ENCODE measurements at regions not wholly inside any gene's neighbourhood (a gene's known extent, or its start where the extent isn't known, plus 50 kb on each side); places are given as distances from the start of the nearest gene placed in this dataset.

DNA sequence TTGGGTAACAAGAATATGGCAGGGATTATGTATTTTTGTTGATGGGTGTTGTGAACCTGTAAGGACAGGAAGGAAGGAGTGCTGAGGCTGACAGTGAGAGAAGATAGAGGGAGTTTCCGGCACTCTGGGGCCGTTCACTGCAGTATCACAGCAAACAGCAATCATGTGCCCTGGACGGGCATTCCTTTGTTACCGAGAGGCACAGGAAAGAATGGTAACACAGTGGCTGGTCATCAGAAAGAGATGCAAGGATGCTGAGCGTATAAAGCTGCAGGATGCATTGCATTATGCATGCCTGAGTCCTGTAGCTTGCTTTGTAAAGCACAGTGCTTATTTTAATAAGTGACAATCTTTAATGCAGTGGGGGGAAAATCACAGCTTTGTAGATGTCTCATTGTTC, 286.8 kb downstream of the RPS24 start:
- no peak for DNase-seq (ENCODE audit: low read depth)

GRCh38 chr10:78321000-78321399, 287.3 kb downstream of the RPS24 start:
- no peak for DNase-seq (ENCODE audit: low read depth)

DNA sequence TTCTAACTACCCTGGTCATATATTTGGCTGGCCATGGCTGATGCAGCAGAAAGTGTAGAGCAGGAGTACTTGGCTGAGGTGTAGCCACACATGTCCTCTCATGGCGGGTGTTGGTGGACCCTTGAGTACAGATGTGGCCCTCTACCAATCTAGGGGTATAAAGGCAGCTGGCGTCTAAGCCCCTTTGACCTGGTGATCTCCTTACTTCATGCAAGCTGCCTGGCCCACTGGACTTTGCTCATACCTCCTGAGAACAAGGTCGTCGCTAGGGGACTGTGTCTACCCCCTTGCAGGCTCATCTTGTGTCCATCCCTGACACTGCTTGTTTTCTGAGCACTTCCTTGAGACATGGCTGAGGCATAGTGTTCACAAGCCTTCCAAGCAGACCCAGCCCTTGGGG, 287.8 kb downstream of the RPS24 start:
- no peak for DNase-seq (ENCODE audit: low read depth)

GRCh38 chr10:78326372-78326771, 292.7 kb downstream of the RPS24 start:
- DNase-seq (ENCODE audit: low read depth) = no peak

DNA sequence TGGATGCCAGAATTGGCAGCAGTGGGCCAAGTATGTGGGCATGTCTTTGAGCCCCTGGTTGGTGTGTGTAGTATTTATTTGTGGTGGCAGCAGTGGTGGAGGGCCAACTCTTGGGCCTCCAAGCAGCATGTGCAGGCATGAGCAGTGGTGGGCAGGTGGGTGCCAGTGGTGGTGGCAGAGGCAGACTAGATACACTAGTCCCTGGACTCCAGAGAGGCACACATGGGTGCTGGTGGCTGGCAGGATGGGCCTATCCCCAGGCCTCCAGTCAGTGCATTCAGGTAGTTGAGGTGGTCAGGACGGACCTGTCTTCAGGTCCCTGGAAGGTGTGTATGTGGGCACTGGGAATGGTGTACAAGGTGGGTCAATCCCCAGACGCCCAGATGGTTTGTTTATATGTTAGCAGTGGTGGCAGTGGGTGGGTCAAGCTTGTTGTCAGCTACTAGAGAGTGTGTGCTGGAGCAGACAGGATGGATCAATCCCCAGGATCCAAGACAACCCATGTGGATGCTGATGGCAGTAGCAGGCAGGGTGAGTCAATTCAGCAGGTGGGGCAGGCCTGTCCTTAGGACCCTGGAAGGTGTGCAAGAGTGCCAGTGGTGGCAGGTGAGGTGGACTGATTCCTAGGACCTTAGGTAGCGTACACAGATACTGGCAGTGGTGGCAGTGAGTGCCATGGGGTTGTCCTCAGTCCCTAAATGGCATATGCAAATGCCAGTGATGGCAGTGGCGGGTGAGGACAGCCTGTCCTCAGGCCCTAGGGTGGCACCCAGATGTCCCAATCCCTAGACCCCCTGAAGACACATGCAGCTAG, 294.3 kb downstream of the RPS24 start:
- no peak for DNase-seq (ENCODE audit: low read depth)

GRCh38 chr10:78328592-78329404, 295.1 kb downstream of the RPS24 start:
- DNase-seq (ENCODE audit: low read depth) = no peak

DNA sequence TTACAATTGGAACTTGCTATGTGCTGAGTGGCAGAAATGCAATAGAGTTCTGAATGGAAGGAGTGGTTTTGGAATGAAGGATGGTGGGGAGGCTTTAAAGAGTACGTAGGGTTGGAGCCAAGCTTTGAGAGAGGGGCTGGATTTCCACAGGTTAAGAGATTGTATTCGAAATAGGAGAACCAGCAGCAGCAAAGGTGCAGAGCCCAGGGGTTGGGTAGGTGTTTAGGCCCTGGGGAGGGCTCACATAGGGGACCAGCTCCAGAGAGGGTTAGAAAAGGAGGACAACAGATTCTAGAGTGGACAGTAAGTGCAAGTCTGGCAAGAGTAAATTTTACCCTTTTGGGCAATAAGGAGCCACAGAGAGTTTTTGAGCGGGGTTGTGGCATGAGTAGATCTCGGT, 297.2 kb downstream of the RPS24 start:
- DNase-seq (ENCODE audit: low read depth) = no peak

DNA sequence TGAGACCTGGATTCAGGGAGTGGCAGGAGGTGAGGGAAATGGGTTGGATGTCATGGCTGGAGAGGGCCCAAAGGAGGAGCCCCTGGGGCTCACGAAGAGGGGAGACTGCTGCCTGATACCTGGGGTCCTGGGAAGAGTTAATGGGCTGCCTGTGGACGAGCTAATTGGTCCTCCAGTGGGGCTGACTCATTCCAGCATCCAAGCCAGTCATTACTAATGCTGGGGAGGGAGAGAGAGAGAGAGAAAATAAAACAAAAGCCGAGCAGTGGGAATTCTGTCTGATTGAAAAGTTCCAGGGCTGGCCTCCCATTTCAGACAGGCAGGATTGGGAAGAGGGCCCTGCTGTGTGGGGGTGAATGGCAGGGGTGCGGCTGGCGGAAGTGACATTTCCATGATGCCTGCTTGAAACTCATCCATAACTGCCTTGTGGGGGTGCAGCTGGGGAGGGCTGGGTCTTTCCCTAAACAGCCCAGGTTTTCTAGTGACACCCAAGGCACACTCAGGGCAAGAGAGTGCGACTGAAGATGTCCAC, 297.8 kb downstream of the RPS24 start:
- no peak for DNase-seq (ENCODE audit: low read depth)

DNA sequence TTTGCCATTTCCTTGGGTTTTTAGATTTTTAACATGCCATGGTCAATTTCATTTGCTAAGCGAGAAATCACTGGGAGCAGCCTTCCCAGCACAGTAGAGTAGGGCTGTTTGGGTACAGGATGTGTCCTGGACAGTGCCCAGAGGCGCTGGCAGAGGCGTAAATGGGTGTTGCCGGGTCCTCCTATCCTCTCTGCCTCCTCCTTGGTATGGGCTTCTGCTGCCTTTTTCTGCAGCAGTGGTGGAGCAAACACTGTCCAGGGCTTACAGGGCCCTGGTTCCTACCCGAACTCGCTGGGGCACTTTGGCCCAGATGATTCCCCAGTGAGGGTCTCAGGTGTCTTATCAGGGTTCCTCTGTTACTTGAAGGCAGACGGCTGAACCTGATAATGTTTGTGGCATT, 298.3 kb downstream of the RPS24 start:
- DNase-seq (ENCODE audit: low read depth) = no peak

DNA sequence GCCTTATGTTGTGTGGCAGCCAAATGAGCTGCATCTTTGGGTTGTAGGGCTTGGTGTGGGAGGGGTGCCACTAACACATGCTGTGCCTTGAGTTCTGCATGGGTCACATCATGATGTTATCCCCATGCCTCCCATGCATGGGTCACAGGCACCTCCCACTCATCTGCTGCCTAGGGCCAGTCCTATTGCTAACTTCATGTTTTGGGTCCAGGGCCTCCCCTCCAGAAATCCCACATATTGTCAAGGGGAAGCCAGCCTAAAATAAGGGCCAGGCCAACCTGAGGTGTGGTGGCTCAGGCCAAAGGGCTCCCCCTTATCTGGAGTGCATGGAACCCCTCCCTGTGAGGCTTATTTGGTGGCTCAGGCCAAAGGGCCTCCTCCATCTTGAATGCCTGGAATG, 299.0 kb downstream of the RPS24 start:
- no peak for DNase-seq (ENCODE audit: low read depth)

DNA sequence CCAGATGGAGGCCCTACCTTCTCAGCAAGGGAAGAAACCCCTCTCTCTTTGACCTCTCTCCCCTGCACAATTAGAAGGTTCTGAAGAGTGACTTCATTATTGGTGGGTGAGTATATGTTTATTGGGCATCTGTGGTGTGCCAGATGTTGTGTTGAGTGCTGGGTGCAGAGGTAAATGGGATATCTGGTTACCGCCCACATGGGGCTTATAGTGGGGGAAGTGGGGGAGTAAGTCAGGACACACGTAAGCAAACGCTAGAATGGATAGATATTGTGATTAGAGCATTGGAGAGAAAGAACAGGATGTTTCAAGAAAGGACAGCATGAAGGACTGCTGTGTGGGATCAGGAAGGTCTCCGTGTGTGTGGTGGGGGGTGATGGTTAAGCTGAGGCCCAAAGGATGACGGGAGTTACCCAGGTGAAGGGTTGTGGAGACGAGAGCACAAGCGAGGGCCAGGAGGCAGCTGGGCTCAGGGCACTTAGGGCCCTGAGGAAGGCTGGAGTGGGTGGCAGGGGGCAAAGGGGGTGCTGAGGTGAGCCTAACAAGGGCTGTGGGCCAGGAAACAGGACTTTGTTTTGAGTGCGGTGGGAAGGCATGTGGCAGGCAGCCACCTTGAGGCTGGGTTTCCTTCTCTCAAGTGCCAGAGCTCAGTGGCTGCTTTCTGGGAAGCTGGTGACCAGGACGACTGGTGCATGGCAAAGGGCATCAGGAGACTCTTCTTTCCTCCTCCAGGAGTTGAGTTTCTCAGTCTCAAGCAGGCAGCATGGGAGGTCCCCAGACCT, 299.9 kb downstream of the RPS24 start:
- no peak for DNase-seq (ENCODE audit: low read depth)

DNA sequence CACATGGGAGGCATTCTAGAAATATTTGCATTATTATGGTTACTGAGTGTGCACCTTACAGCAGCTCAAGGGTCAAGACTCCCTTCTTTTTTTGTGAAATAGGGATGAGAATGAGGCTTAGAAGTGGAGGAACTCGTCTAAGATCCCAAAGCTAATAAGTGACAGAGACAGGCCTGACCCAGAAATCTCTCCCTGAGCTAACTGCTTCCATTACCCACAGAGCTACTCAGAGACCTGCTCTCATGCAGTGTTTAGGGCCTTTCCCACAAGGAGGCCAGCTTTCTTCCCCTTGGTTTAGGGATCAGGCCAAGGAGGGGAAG, 301.7 kb downstream of the RPS24 start:
- DNase-seq (ENCODE audit: low read depth) = no peak

DNA sequence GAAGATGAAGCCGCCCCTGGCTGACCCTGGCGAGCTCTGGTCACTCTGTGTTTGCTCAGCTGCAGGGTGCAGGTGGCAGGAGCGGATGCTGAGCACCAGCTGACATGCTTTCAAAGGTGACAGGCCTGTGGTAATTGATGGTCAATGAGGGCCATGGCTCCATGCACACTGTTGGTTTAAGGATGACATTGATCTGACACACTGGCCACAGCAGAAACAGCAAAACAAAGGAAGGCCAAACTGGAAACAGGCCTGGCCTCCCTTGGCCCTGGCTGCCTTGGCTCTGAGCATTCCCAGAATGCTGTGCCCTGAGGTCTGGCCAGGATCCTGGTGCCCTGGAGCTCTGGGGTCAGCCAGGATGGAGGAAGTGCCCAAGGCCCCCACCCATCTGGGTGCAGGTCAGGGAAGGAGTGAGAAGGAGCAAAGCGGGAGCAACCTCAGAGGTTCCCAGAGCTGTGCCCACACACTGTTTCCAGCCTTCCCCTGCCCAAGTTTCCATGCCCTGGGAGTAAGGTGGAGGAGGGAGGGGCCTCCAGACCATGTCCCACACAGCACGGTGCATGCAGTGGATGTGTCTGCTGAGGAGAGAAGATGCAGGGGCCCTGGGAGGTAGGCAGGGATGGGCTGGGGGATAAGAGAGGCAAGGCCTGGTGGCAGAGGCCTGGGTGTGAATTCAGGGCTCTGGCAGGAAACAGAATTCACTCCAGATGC, 302.2 kb downstream of the RPS24 start:
- no peak for DNase-seq (ENCODE audit: low read depth)

DNA sequence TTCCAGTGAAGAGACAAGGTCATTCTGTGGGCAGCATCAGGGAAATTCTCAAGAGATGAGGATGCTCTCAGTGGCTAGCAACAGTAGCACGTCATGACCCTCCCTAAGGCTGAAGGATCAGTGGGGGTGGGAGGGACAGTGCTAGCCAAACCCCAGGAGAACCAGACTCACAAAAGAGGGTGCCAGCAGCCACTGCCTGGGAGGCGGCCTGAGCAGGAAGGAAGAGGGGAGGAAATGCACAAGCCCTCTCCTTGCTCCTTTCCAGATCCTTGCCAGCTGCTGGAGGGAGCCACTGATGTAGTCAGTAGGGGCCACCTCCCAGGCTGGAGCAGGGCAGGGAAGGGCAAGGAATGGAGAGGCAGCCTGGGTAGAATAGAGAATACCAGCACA, 302.7 kb downstream of the RPS24 start:
- no peak for DNase-seq (ENCODE audit: low read depth)

DNA sequence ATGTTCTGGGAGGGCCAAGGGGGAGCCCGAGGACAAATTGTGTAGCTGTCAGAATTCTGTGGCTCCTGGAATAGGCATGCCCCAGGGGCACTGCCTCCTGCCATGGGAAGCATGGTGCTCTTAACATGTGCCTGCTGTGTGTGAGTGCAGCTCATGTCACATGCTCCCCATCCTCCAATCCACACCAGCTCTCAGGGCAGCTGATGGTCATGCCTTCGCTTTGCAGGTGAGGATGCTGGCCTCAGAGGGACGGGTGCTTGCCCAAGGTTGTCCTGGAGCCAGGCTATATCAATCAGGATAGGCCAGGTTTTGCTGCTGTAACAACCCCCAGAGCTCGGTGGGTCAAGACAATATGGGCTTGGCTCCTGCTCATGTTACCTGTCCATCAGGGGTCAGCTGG, 303.4 kb downstream of the RPS24 start:
- DNase-seq (ENCODE audit: low read depth) = no peak

GRCh38 chr10:78337646-78338391, 304.2 kb downstream of the RPS24 start:
- DNase-seq (ENCODE audit: low read depth) = no peak

DNA sequence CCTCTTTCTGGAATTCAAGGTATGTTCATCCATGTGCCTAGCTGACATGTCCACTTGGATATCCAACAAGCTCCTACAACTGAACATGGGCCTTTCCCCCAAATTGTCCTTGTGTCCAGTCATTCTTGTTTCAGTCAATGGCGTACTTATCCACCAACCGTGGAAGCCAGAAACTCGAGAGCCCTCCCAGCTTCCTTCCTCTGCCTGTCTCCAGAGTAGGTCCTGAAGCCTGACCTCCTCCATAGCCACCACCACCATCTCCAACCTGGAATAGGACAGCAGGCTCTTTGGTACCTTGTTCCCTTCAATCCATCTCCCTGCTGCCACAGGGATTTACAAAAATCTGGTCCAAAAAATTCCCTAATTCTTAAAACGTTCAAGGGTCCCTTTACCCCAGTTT, 305.1 kb downstream of the RPS24 start:
- DNase-seq (ENCODE audit: low read depth) = no peak

DNA sequence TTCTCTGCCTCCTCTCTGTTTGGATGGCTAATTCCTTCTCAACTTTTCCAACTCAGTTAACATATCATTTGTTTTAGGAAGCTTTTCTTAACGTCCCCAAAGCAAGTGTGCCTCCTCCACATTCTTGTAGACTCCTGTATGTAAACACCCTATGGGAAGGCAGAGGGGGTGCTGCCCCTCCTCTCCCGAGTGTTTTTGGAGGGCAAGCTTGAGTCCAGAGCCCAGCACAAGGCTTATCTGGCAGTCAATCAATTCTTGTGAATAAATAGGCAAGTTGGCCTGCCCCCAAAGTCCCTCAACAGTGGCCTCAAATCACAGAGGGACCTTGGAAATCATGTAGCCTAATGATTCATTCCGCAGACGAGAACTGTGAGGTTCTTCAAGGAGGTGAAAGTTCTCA, 305.6 kb downstream of the RPS24 start:
- DNase-seq (ENCODE audit: low read depth) = no peak

- DNase-seq (ENCODE audit: low read depth) = no peak
Measured at GRCh38 chr10:78341953-78342614, 308.4 kb downstream of the RPS24 start.

DNA sequence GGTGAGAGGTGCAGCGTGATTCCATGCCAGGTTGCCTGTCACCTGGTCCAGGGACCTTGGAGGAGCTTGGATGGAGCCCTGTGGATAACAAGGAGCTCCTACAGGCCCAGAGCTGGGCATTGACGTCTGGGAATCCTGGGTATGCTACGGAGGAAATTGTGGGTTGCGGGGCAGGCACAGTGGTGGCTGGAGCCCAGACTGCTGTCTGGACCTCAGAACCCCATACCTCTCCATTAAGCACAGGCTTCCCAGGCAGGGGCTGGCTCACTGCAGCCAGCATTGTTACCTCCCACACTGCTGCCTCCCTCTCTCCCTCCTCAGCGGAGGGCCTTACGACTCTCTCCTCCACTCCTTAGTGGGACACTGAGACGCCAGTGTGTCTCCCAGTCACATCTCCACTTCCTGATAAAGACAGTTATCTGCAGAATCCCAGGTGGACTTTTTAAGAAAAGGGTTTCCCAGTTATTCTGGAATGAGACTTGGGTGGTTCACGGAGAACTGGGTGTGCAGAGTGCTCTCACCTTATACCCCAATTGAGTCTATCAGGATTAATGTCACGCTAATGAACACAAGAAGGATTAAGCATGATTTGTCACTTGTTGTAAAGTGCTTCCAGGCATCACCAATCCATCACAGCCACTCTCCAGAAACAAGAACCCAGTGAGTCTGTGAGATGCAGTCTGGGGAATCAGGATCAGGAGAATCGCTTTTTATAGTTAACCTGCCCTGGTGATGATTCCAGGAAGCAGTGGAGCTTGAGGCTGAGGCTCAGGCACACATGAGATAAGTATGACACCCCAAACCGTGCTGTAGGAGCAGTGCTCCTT, 309.4 kb downstream of the RPS24 start:
- DNase-seq (ENCODE audit: low read depth) = no peak

Data from activated T-cell treated with anti-CD3 and anti-CD28 coated beads for 24 hours (primary cell).